KG1 (cell line): ENCODE measurements at regions not wholly inside any gene's neighbourhood (a gene's known extent, or its start where the extent isn't known, plus 50 kb on each side); places are given as distances from the start of the nearest gene placed in this dataset.
A peak's percentile ranks its signal among the peaks of the same experiment; 100 is the strongest.
"Not testable (repeated sequence)": the region's sequence is repeated elsewhere in the genome, so short reads cannot be mapped to it uniquely, and the experiment has no call there.

Experiments
- DNase-seq: peaks from one replicate; lab custom pipeline; 2025; lab: John Stamatoyannopoulos, UW

GRCh38 chr14:105969026-105969425 is 442.6 kb downstream of the TMEM121 start:
- not testable (repeated sequence) for DNase-seq

- not testable (repeated sequence) for DNase-seq
Observed at GRCh38 chr14:105970821-105971220, 444.4 kb downstream of the TMEM121 start.

- no peak for DNase-seq
Observed at GRCh38 chr14:105971593-105972500, 445.5 kb downstream of the TMEM121 start.

GRCh38 chr14:105974902-105975301 is 448.5 kb downstream of the TMEM121 start:
- DNase-seq: peak; percentile 67

GRCh38 chr14:105978618-105979295 is 452.4 kb downstream of the TMEM121 start:
- no peak for DNase-seq

GRCh38 chr14:105979446-105979845 is 453.1 kb downstream of the TMEM121 start:
- no peak for DNase-seq

GRCh38 chr14:105980224-105980623 is 453.8 kb downstream of the TMEM121 start:
- DNase-seq: no peak

- not testable (repeated sequence) for DNase-seq
Observed at GRCh38 chr14:105981517-105982302, 455.3 kb downstream of the TMEM121 start.

GRCh38 chr14:105982664-105983063 is 456.3 kb downstream of the TMEM121 start:
- no peak for DNase-seq

GRCh38 chr14:105986894-105987284 is 460.5 kb downstream of the TMEM121 start:
- no peak for DNase-seq

- DNase-seq: no peak
Observed at GRCh38 chr14:105987563-105987962, 461.2 kb downstream of the TMEM121 start.

GRCh38 chr14:105989566-105990302 is 463.4 kb downstream of the TMEM121 start:
- no peak for DNase-seq

GRCh38 chr14:105991677-105992076 is 465.3 kb downstream of the TMEM121 start:
- DNase-seq: not testable (repeated sequence)

GRCh38 chr14:105993814-105994213 is 467.4 kb downstream of the TMEM121 start:
- DNase-seq: no peak

GRCh38 chr14:105995011-105995710 is 468.8 kb downstream of the TMEM121 start:
- DNase-seq: not testable (repeated sequence)

GRCh38 chr14:105998597-105998996 is 472.2 kb downstream of the TMEM121 start:
- not testable (repeated sequence) for DNase-seq

GRCh38 chr14:105999361-106000028 is 473.1 kb downstream of the TMEM121 start:
- no peak for DNase-seq

GRCh38 chr14:106000029-106000511 is 473.7 kb downstream of the TMEM121 start:
- DNase-seq: not testable (repeated sequence)

GRCh38 chr14:106001277-106001676 is 474.9 kb downstream of the TMEM121 start:
- DNase-seq: not testable (repeated sequence)

- no peak for DNase-seq
Observed at GRCh38 chr14:106003351-106003750, 477.0 kb downstream of the TMEM121 start.
